Vagina (tissue), 2 donors: ENCODE measurements at regions not wholly inside any gene's neighbourhood (a gene's known extent, or its start where the extent isn't known, plus 50 kb on each side); places are given as distances from the start of the nearest gene placed in this dataset.
"Not testable (repeated sequence)": the region's sequence is repeated elsewhere in the genome, so short reads cannot be mapped to it uniquely, and the experiment has no call there.

ENCODE experiments used
- DNase-seq, 2 donors: peaks; one replicate each; pipeline ENCODE4 v3.0.0-alpha.2; 2017; ENCODE audit errors: extremely low spot score in 2 of 2
- H3K27ac ChIP-seq: fragments of 200-600 bp; sonication (generic); one replicate; pipeline ENCODE4 v1.5.1; 2019
- H3K27me3 ChIP-seq: fragments of 200-600 bp; sonication (generic); one replicate; pipeline ENCODE4 v1.5.1; 2019
- H3K36me3 ChIP-seq, 2 donors: fragments of 200-600 bp; sonication (generic); one replicate each; pipeline ENCODE4 v1.5.1; 2017 to 2019
- H3K4me1 ChIP-seq: fragments of 200-600 bp; sonication (generic); one replicate; pipeline ENCODE4 v1.5.1; 2019
- H3K4me3 ChIP-seq, 2 donors: fragments of 200-600 bp; sonication (generic); 1 replicate in 1 of 2; 2 replicates in 1 of 2; pipeline ENCODE4 v1.5.1; 2016 to 2019
- H3K9me3 ChIP-seq: fragments of 200-600 bp; sonication (generic); one replicate; pipeline ENCODE4 v1.5.1; 2019
- POLR2A ChIP-seq, 2 donors: fragments of 450-650 bp; IDR thresholded peaks; one replicate each; pipeline ENCODE4 v1.6.1; 2017; ENCODE audit warnings: antibody characterized with exemption in 2 of 2, mild to moderate bottlenecking in 2 of 2, moderate library complexity in 2 of 2
- POLR2AphosphoS5 ChIP-seq, 2 donors: sonication (generic); formaldehyde crosslinking; IDR thresholded peaks; one replicate each; pipeline ENCODE4 v1.9.0; 2017; ENCODE audit warnings: antibody characterized with exemption in 2 of 2, mild to moderate bottlenecking in 2 of 2, low read depth in 1 of 2; ENCODE audit not compliant: insufficient read depth in 1 of 2
- intact Hi-C: fragments of 100-400 bp; cut with DNase I; formaldehyde crosslinking; loops from one replicate; pipeline ENCODE4 v1.15.1; 2023
- TF ChIP-seq, protein P1 (sequence below), 3 experiments: fragments of 450-650 bp in 2 of 3; fragments of 200-600 bp in 1 of 3; sonication (generic) in 1 of 3; IDR thresholded peaks; one replicate each; pipeline ENCODE4 v1.5.1; 2017 to 2019; ENCODE audit warnings: antibody characterized with exemption in 3 of 3, mild to moderate bottlenecking in 2 of 3, moderate library complexity in 2 of 3

DNA sequence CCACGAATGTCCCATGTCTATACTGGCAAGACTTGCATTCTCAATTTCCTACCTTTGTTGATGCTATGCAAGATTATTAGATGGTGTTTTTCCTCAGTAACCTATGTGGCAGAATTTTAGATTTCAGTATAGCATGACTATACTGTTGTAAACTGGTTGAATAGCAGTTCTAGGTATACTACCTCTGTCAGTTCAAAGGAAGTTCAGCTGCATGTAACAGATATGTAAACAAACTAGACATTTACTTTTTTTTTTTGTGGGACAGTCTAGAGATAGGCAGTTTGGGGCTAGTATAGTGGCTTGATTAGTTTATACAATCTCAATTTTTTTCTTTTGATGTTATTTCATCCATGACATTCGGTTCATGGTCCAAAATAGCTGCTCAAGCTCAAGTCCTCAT is 97.6 kb upstream of the GRIN3A start:
- intact Hi-C loops: no loop called here
- Histone ChIP-seq H3K4me1 (no peaks in the 10 kb centered on the region), H3K27ac (no peak overlapping the region), H3K4me3 (no peak overlapping the region), H3K36me3 (no peaks in the 10 kb centered on the region), H3K9me3 (no peaks in the 10 kb centered on the region), H3K27me3 (no peaks in the 10 kb centered on the region)
- TF ChIP-seq POLR2A (IDR thresholded peaks at IDR 0.05): no peak
- TF ChIP-seq, protein P1, sequence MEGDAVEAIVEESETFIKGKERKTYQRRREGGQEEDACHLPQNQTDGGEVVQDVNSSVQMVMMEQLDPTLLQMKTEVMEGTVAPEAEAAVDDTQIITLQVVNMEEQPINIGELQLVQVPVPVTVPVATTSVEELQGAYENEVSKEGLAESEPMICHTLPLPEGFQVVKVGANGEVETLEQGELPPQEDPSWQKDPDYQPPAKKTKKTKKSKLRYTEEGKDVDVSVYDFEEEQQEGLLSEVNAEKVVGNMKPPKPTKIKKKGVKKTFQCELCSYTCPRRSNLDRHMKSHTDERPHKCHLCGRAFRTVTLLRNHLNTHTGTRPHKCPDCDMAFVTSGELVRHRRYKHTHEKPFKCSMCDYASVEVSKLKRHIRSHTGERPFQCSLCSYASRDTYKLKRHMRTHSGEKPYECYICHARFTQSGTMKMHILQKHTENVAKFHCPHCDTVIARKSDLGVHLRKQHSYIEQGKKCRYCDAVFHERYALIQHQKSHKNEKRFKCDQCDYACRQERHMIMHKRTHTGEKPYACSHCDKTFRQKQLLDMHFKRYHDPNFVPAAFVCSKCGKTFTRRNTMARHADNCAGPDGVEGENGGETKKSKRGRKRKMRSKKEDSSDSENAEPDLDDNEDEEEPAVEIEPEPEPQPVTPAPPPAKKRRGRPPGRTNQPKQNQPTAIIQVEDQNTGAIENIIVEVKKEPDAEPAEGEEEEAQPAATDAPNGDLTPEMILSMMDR (IDR thresholded peaks at IDR 0.05): no peak
- TF ChIP-seq POLR2AphosphoS5 (IDR thresholded peaks at IDR 0.05; ENCODE audit: insufficient read depth in 1 of 2, low read depth in 1 of 2): no peak
- no peak for DNase-seq

DNA sequence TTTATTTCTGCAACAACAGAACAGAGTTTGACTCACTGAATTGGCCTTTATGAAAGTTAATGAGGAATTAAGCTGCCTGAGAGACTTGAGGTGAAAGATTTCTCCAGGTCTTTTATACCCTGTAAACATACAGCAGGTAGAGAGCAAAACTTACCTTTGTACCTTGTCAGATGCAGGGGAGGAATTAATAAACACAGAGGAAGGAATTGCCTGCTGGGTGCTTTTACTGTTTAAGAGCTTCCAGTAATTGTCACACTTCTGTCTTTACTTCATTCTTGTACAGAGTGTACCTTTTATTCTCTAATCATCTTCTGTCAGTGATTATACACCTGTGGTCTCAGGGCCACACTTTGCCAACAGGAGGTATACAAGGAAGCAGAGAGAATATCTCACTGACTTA is 94.0 kb upstream of the GRIN3A start:
- no peak overlapping the region for H3K4me3 ChIP-seq
- no peaks in the 10 kb centered on the region for H3K36me3 ChIP-seq
- no peaks in the 10 kb centered on the region for H3K4me1 ChIP-seq
- H3K9me3 ChIP-seq: no peaks in the 10 kb centered on the region
- intact Hi-C loops: no loop called here
- H3K27me3 ChIP-seq: no peaks in the 10 kb centered on the region
- no peak overlapping the region for H3K27ac ChIP-seq
- TF ChIP-seq POLR2AphosphoS5 (IDR thresholded peaks at IDR 0.05; ENCODE audit: insufficient read depth in 1 of 2, low read depth in 1 of 2): no peak
- no peak for TF ChIP-seq POLR2A (IDR thresholded peaks at IDR 0.05)
- TF ChIP-seq, protein P1 (IDR thresholded peaks at IDR 0.05): no peak
- DNase-seq: no peak

DNA sequence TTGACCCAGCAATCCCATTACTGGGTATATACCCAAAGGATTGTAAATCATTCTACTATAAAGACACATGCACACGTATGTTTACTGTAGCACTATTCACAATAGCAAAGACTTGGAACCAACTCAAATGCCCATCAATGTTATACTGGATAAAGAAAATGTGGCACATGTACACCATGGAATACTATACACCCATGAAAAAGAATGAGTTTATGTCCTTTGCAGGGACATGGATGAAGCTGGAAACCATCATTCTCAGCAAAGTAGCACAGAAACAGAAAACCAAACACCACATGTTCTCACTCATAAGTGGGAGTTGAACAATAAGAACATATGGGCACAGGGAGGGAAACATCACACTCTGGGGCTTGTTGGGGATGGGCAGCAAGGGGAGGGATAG is 83.0 kb upstream of the GRIN3A start:
- H3K4me1 ChIP-seq, intact Hi-C loops, DNase-seq: not testable (repeated sequence)

DNA sequence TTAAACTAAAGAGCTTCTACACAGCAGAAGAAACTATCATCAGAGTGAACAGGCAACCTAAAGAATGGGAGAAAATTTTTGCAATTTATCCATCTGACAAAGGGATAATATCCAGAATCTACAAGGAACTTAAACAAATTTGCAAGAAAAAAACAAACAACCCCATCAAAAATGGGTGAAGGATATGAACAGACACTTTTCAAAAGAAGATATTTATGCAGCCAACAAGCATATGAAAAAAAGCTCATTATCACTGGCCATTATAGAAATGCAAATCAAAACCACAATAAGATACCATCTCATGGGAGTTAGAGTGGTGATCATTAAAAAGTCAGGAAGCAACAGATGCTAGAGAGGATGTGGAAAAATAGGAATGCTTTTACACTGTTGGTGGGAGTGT is 82.5 kb upstream of the GRIN3A start:
- DNase-seq, H3K27ac ChIP-seq, H3K27me3 ChIP-seq, H3K4me1 ChIP-seq, H3K9me3 ChIP-seq, intact Hi-C loops, H3K4me3 ChIP-seq, H3K36me3 ChIP-seq: not testable (repeated sequence)

More for the DNA sequence above, 83.0 kb upstream of the GRIN3A start:
- H3K36me3 ChIP-seq, H3K27ac ChIP-seq, H3K4me3 ChIP-seq, H3K9me3 ChIP-seq, H3K27me3 ChIP-seq: not testable (repeated sequence)

DNA sequence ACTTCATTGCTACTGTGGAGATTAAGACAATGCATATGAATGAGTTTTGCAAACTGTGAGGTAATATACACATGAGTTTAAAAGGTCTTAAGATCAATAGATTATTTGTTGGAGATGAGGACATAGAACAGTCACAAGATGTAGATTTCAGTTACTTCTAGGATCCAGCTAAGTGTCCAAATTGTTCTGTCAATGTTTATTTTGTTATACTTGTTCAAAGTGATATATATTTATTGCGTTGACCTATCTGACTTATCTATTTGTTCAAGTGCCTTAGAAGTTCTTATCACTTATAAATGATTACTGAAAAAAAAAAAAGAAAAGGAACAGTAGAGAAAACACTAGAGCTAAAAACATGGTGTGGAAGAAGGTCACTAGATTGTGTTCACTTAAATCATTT is 75.6 kb upstream of the GRIN3A start:
- no peaks in the 10 kb centered on the region for H3K27me3 ChIP-seq
- no peaks in the 10 kb centered on the region for H3K4me1 ChIP-seq
- H3K4me3 ChIP-seq: no peak overlapping the region
- no peak overlapping the region for H3K27ac ChIP-seq
- no peaks in the 10 kb centered on the region for H3K36me3 ChIP-seq
- H3K9me3 ChIP-seq: no peaks in the 10 kb centered on the region
- intact Hi-C loops: no loop called here
- TF ChIP-seq POLR2A (IDR thresholded peaks at IDR 0.05) (no peak), POLR2AphosphoS5 (IDR thresholded peaks at IDR 0.05; ENCODE audit: insufficient read depth in 1 of 2, low read depth in 1 of 2) (no peak)
- TF ChIP-seq, protein P1 (IDR thresholded peaks at IDR 0.05): no peak
- no peak for DNase-seq

DNA sequence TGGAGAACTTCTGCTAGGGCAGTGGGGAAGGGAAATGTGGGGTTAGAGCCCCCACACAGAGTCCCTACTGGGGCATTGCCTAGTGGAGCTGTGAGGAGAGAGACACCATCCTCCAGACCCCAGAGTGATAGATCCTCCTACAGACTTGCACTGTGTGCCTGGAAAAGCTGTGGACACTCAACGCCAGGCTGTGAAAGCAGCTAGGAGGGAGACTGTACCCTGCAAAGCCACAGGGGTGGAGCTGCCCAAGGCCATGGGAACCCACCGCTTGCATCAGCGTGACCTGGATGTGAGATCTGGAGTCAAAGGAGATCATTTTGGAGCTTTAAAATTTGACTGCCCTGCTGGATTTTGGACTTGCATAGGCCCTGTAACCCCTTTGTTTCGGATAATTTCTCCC is 69.4 kb upstream of the GRIN3A start:
- DNase-seq, H3K9me3 ChIP-seq, H3K36me3 ChIP-seq, H3K4me1 ChIP-seq, H3K27ac ChIP-seq, intact Hi-C loops, H3K27me3 ChIP-seq, H3K4me3 ChIP-seq: not testable (repeated sequence)

DNA sequence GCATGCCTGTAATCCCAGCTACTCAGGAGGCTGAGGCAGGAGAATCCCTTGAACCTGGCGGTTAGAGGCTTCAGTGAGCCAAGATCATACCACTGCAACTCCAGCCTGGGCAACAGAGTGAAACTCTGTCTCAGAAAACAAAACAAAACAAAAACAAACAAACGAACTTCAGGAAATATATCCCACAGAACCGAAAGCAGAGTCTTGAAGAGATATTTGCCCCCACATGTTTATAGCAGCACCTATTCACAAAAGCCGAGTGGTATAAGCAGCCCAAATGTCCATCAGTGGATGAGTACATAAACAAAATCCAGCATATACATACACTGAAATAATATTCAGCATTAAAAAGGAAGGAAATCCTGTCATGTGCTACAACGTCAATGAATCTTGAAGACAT is 57.6 kb upstream of the GRIN3A start:
- H3K27me3 ChIP-seq: no peaks in the 10 kb centered on the region
- DNase-seq: no peak
- no peaks in the 10 kb centered on the region for H3K36me3 ChIP-seq
- intact Hi-C loops: no loop called here
- no peak overlapping the region for H3K4me3 ChIP-seq
- H3K4me1 ChIP-seq: no peaks in the 10 kb centered on the region
- H3K9me3 ChIP-seq: no peaks in the 10 kb centered on the region
- TF ChIP-seq, protein P1 (IDR thresholded peaks at IDR 0.05): no peak
- TF ChIP-seq POLR2A (IDR thresholded peaks at IDR 0.05): no peak
- no peak for TF ChIP-seq POLR2AphosphoS5 (IDR thresholded peaks at IDR 0.05; ENCODE audit: insufficient read depth in 1 of 2, low read depth in 1 of 2)
- H3K27ac ChIP-seq: no peak overlapping the region
